CD4-positive, alpha-beta T cell (primary cell): ENCODE measurements at regions not wholly inside any gene's neighbourhood (a gene's known extent, or its start where the extent isn't known, plus 50 kb on each side); places are given as distances from the start of the nearest gene placed in this dataset.

ENCODE experiments used
- ATAC-seq: fragments of 200-7000 bp; cut with Tn5 transposase; one replicate; pipeline ENCODE4 v1.10.0; 2022; ENCODE audit warnings: mild to moderate bottlenecking; ENCODE audit not compliant: poor library complexity
- CTCF ChIA-PET: fragments of 350-600 bp; sonication (Branson Sonifier 250); formaldehyde crosslinking; loops from one replicate; lab custom pipeline; 2021; ENCODE audit warnings: antibody characterized with exemption, inconsistent platforms; lab: Charles Lee
- POLR2A ChIA-PET: fragments of 350-600 bp; sonication (Branson Sonifier 250); formaldehyde crosslinking; loops from one replicate; lab custom pipeline; 2021; ENCODE audit warnings: antibody characterized with exemption, inconsistent platforms; lab: Charles Lee
- DNase-seq, 14 experiments: peaks; one replicate each; pipeline ENCODE4 v3.0.0-alpha.2; 2013 to 2020; ENCODE audit warnings: mixed read lengths in 2 of 14
- H3K27ac ChIP-seq, 2 donors: one replicate each; pipeline versions ENCODE4 v1.5.1 to v1.7.0; 2013; ENCODE audit warnings: low read length in 2 of 2, low read depth in 1 of 2, mild to moderate bottlenecking in 1 of 2
- H3K27me3 ChIP-seq, 2 experiments: 1 replicate in 1 of 2; 2 replicates in 1 of 2; pipeline versions ENCODE4 v1.6.1 to v1.7.0; 2013; ENCODE audit warnings: low read length in 2 of 2, control low read depth in 1 of 2, mild to moderate bottlenecking in 1 of 2, moderate library complexity in 1 of 2; ENCODE audit not compliant: insufficient read depth in 2 of 2, control insufficient read depth in 1 of 2
- H3K36me3 ChIP-seq: one replicate; pipeline ENCODE4 v1.6.1; 2013; ENCODE audit warnings: low read length, control low read depth; ENCODE audit not compliant: insufficient read depth
- H3K4me1 ChIP-seq: one replicate; pipeline ENCODE4 v1.6.1; 2013; ENCODE audit warnings: low read length, control low read depth; ENCODE audit not compliant: insufficient read depth
- H3K4me3 ChIP-seq: one replicate; pipeline ENCODE4 v1.5.1; 2013; ENCODE audit warnings: mild to moderate bottlenecking, low read length, moderate library complexity
- H3K9me3 ChIP-seq, 2 experiments: 1 replicate in 1 of 2; 2 replicates in 1 of 2; pipeline versions ENCODE4 v1.6.1 to v1.7.0; 2013; ENCODE audit warnings: low read length in 2 of 2, mild to moderate bottlenecking in 2 of 2, control low read depth in 1 of 2, moderate library complexity in 1 of 2; ENCODE audit not compliant: control insufficient read depth in 1 of 2, insufficient read depth in 1 of 2
- H3K27ac Mint-ChIP-seq: one replicate; pipeline ENCODE4 v1.8.0; 2020; ENCODE audit warnings: mixed read lengths
- H3K27me3 Mint-ChIP-seq: one replicate; pipeline ENCODE4 v1.8.0; 2021; ENCODE audit warnings: mixed read lengths
- H3K36me3 Mint-ChIP-seq: one replicate; pipeline ENCODE4 v1.8.0; 2021; ENCODE audit warnings: low read depth, mixed read lengths
- H3K4me1 Mint-ChIP-seq: one replicate; pipeline ENCODE4 v1.8.0; 2021; ENCODE audit warnings: low read depth, mixed read lengths
- H3K4me3 Mint-ChIP-seq: one replicate; pipeline ENCODE4 v1.8.0; 2020; ENCODE audit warnings: mild to moderate bottlenecking, mixed read lengths
- H3K9me3 Mint-ChIP-seq: one replicate; pipeline ENCODE4 v1.8.0; 2020; ENCODE audit warnings: mixed read lengths
- CTCF ChIP-seq: fragments of 200-600 bp; IDR thresholded peaks from one replicate; pipeline ENCODE4 v1.8.0; 2022; ENCODE audit warnings: antibody characterized with exemption, mild to moderate bottlenecking
- intact Hi-C, 2 experiments: fragments of 100-400 bp; cut with DNase I in 1 of 2; cut with micrococcal nuclease in 1 of 2; formaldehyde crosslinking; loops; one replicate each; pipeline versions ENCODE4 v1.15.1 to v1.9.0; 2023 to 2025; cut with DNase I, micrococcal nuclease

- Histone ChIP-seq H3K36me3 (no peaks in the 10 kb centered on the region), H3K4me3 (no peak overlapping the region), H3K27me3 (peaks cover 0 to 15% of the 10 kb centered on the region in 2 experiments), H3K9me3 (no peaks in the 10 kb centered on the region), H3K4me1 (no peaks in the 10 kb centered on the region), H3K27ac (no peak overlapping the region)
- Mint-ChIP-seq H3K27ac (no peak overlapping the region), H3K27me3 (peaks cover 38% of the 10 kb centered on the region), H3K4me3 (no peak overlapping the region), H3K36me3 (no peaks in the 10 kb centered on the region), H3K4me1 (no peaks in the 10 kb centered on the region), H3K9me3 (no peaks in the 10 kb centered on the region)
- ChIA-PET CTCF (interaction anchor here (0.5 kb wide), 1 partner anchor 12 kb away, joined by 4 read pairs; no protein-coding TSS in a partner anchor), POLR2A (no interaction called here)
- intact Hi-C loops: no loop called here
- ATAC-seq (no peak), DNase-seq (no peak)
- TF ChIP-seq CTCF: no peak
Observed at GRCh38 chr2:216583147-216583546, 50.1 kb upstream of the IGFBP2 start.
